Suprapubic skin (tissue), 4 donors: ENCODE measurements at regions not wholly inside any gene's neighbourhood (a gene's known extent, or its start where the extent isn't known, plus 50 kb on each side); places are given as distances from the start of the nearest gene placed in this dataset.

Source experiments
- DNase-seq, 2 donors: peaks; one replicate each; pipeline ENCODE4 v3.0.0-alpha.2; 2019; ENCODE audit warnings: low spot score in 2 of 2
- H3K27ac ChIP-seq: fragments of 200-600 bp; sonication (generic); one replicate; pipeline ENCODE4 v1.5.1; 2019
- H3K27me3 ChIP-seq: fragments of 200-600 bp; sonication (generic); one replicate; pipeline ENCODE4 v1.5.1; 2019
- H3K36me3 ChIP-seq: fragments of 200-600 bp; sonication (generic); one replicate; pipeline ENCODE4 v1.5.1; 2019
- H3K4me1 ChIP-seq: fragments of 200-600 bp; sonication (generic); one replicate; pipeline ENCODE4 v1.5.1; 2019
- H3K4me3 ChIP-seq: fragments of 200-600 bp; sonication (generic); one replicate; pipeline ENCODE4 v1.5.1; 2019; ENCODE audit warnings: mild to moderate bottlenecking
- H3K9me3 ChIP-seq: fragments of 200-600 bp; sonication (generic); one replicate; pipeline ENCODE4 v1.5.1; 2019
- EP300 ChIP-seq: sonication (generic); formaldehyde crosslinking; IDR thresholded peaks from one replicate; pipeline ENCODE4 v1.6.1; 2017; ENCODE audit warnings: antibody characterized with exemption
- POLR2A ChIP-seq, 2 donors: fragments of 450-650 bp; IDR thresholded peaks; one replicate each; pipeline ENCODE4 v1.6.1; 2017; ENCODE audit warnings: antibody characterized with exemption in 2 of 2, mild to moderate bottlenecking in 2 of 2, moderate library complexity in 2 of 2
- POLR2AphosphoS5 ChIP-seq, 3 donors: sonication (generic); formaldehyde crosslinking; IDR thresholded peaks; one replicate each; pipeline ENCODE4 v1.6.1; 2017; ENCODE audit warnings: antibody characterized with exemption in 3 of 3
- WGBS: methylation state at CpG from one replicate; pipeline ENCODE4 v1.1.5; 2018; 5-methylcytosine and 5-hydroxymethylcytosine counted together
- TF ChIP-seq, protein P1 (sequence below), 2 donors: fragments of 200-600 bp in 1 of 2; fragments of 450-650 bp in 1 of 2; sonication (generic) in 1 of 2; IDR thresholded peaks; one replicate each; pipeline ENCODE4 v1.5.1; 2016 to 2019; ENCODE audit warnings: antibody characterized with exemption in 2 of 2, mild to moderate bottlenecking in 1 of 2, moderate library complexity in 1 of 2

DNA sequence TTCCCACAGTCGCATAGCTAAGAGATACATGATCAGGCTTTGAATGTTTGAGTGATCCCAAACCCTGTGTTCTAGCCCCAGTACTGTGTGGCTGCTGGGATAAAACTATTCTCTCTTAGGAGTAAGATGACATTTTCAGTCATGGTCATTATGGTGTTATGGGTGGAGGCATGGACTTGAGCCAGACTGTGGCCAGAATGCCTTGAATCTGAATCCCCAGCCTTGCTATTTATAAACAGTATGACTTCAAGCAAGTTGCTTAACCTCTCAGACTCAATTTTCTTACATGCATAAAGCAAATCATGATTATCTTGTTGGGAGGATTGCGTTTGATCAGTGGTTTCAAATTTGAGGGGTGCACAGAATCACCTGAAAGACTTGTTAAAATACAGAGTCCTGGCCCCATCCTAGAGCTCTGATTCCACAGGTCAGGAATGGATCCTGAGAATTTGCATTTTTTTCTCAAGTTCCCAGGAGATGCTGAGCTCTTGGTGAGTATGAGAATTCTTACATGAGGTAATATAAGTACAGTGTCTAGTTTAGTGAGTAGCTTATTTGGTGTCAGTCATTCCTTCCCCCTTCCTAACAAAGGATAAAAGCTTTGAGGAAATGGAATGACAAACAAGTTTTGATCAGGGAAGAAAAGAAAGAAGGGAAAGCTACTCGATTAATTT lies 571.7 kb downstream of the METTL15 start:
- H3K9me3 ChIP-seq: no peaks in the 10 kb centered on the region
- no peaks in the 10 kb centered on the region for H3K36me3 ChIP-seq
- WGBS: 84% methylated on average over 3 of the region's 3 CpGs
- H3K4me3 ChIP-seq: no peak overlapping the region
- no peaks in the 10 kb centered on the region for H3K4me1 ChIP-seq
- TF ChIP-seq, protein P1, sequence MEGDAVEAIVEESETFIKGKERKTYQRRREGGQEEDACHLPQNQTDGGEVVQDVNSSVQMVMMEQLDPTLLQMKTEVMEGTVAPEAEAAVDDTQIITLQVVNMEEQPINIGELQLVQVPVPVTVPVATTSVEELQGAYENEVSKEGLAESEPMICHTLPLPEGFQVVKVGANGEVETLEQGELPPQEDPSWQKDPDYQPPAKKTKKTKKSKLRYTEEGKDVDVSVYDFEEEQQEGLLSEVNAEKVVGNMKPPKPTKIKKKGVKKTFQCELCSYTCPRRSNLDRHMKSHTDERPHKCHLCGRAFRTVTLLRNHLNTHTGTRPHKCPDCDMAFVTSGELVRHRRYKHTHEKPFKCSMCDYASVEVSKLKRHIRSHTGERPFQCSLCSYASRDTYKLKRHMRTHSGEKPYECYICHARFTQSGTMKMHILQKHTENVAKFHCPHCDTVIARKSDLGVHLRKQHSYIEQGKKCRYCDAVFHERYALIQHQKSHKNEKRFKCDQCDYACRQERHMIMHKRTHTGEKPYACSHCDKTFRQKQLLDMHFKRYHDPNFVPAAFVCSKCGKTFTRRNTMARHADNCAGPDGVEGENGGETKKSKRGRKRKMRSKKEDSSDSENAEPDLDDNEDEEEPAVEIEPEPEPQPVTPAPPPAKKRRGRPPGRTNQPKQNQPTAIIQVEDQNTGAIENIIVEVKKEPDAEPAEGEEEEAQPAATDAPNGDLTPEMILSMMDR (IDR thresholded peaks at IDR 0.05): no peak
- TF ChIP-seq POLR2A (IDR thresholded peaks at IDR 0.05): no peak
- DNase-seq: no peak
- H3K27ac ChIP-seq: no peak overlapping the region
- H3K27me3 ChIP-seq: no peaks in the 10 kb centered on the region

DNA sequence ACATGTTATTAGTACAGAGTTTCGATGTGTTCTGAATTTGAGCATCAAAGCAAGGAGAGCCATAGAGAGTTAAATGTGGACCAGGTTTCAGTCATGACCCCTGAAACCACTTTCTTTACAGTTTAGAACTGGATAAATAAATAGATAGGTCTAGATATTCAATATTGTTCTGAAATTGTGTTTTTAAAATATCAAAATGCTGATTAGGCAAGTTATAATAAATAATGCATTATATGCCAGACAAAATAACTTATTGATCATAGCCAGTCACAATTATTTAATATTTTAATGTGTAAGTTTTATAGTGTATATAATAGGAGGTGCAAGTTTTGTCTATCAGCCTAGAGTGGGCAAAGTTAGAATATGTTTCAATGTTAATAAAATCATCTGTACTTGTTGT lies 569.5 kb downstream of the METTL15 start:
- no peak for DNase-seq
- WGBS: 89% methylated on average over 1 of the region's 1 CpG
- Histone ChIP-seq H3K4me1 (no peaks in the 10 kb centered on the region), H3K4me3 (no peak overlapping the region), H3K9me3 (no peaks in the 10 kb centered on the region), H3K36me3 (no peaks in the 10 kb centered on the region), H3K27me3 (no peaks in the 10 kb centered on the region), H3K27ac (no peak overlapping the region)
- TF ChIP-seq POLR2AphosphoS5 (IDR thresholded peaks at IDR 0.05): no peak
- TF ChIP-seq, protein P1 (IDR thresholded peaks at IDR 0.05): no peak
- TF ChIP-seq POLR2A (IDR thresholded peaks at IDR 0.05): no peak
- TF ChIP-seq EP300: no peak

GRCh38 chr11:28675183-28675582 lies 567.0 kb downstream of the METTL15 start:
- H3K4me3 ChIP-seq: no peak overlapping the region
- H3K4me1 ChIP-seq: no peaks in the 10 kb centered on the region
- H3K9me3 ChIP-seq: no peaks in the 10 kb centered on the region
- H3K27me3 ChIP-seq: no peaks in the 10 kb centered on the region
- no peak for TF ChIP-seq POLR2A (IDR thresholded peaks at IDR 0.05)
- no peak for TF ChIP-seq EP300
- TF ChIP-seq, protein P1 (IDR thresholded peaks at IDR 0.05): no peak
- no peak for TF ChIP-seq POLR2AphosphoS5 (IDR thresholded peaks at IDR 0.05)
- 97% methylated on average over 2 of the region's 2 CpGs for WGBS
- no peaks in the 10 kb centered on the region for H3K36me3 ChIP-seq
- DNase-seq: no peak
- no peak overlapping the region for H3K27ac ChIP-seq

- no peak overlapping the region for H3K4me3 ChIP-seq
- no peaks in the 10 kb centered on the region for H3K27me3 ChIP-seq
- DNase-seq: no peak
- TF ChIP-seq POLR2AphosphoS5 (IDR thresholded peaks at IDR 0.05) (no peak), POLR2A (IDR thresholded peaks at IDR 0.05) (no peak), EP300 (no peak)
- TF ChIP-seq, protein P1 (IDR thresholded peaks at IDR 0.05): no peak
- WGBS: 47% methylated on average over 7 of the region's 7 CpGs
- no peaks in the 10 kb centered on the region for H3K36me3 ChIP-seq
- no peaks in the 10 kb centered on the region for H3K9me3 ChIP-seq
- H3K4me1 ChIP-seq: no peaks in the 10 kb centered on the region
- H3K27ac ChIP-seq: no peak overlapping the region
Measured at GRCh38 chr11:28674433-28675103, 566.4 kb downstream of the METTL15 start.

DNA sequence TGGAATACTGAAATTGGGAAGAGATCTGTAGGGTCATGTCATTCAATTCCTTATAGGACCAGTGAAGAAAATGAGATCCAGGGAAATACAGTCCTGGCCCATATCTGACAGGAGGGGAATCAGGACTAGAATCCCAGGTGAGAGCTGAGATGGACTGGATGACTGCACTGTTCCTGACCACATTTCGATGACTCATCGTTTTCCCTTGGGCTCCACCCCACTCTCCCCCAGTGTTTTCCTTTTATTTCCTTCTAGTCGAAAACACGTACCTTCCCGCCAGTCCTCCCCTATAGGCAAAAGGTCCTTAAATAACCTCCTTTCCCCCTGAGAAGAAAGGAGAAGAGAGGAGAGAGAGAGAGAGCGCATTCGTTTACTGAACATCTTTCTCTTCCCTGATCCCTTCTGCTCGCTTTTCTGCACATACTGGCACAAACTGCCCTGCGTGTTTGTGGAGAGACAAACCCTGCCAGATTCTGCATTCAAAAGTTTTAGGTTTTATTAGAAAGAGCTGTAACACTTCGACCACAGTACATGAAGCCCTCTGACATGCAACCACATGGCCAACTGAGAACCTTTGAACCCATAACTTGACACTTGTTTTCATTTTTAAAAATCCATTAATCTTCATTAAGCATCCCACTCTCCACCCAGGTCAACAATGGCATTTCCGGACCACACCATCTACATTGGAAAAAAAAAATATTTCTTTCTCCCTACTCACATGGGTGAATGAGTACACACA lies 565.7 kb downstream of the METTL15 start:
- TF ChIP-seq POLR2A (IDR thresholded peaks at IDR 0.05): no peak
- Histone ChIP-seq H3K27ac (no peak overlapping the region), H3K36me3 (no peaks in the 10 kb centered on the region), H3K9me3 (no peaks in the 10 kb centered on the region), H3K4me1 (no peaks in the 10 kb centered on the region), H3K4me3 (no peak overlapping the region), H3K27me3 (no peaks in the 10 kb centered on the region)
- no peak for DNase-seq
- 51% methylated on average over 11 of the region's 11 CpGs for WGBS
